ENCODE measurements at regions not wholly inside any gene's neighbourhood (a gene's known extent, or its start where the extent isn't known, plus 50 kb on each side); places are given as distances from the start of the nearest gene placed in this dataset.
"Not testable (repeated sequence)": the region's sequence is repeated elsewhere in the genome, so short reads cannot be mapped to it uniquely, and the experiment has no call there.

GRCh38 chr9:65418966-65419365 is 134.0 kb upstream of the FOXD4L5 start:
- DNase-seq (ENCODE audit: low read depth) = not testable (repeated sequence)

GRCh38 chr9:65416948-65417347 is 131.9 kb upstream of the FOXD4L5 start:
- not testable (repeated sequence) for DNase-seq (ENCODE audit: low read depth)

- not testable (repeated sequence) for DNase-seq (ENCODE audit: low read depth)
These were observed 129.2 kb upstream of the FOXD4L5 start for GRCh38 chr9:65414249-65414648.

- DNase-seq (ENCODE audit: low read depth) = not testable (repeated sequence)
These were observed 128.4 kb upstream of the FOXD4L5 start for GRCh38 chr9:65413371-65413770.

- DNase-seq (ENCODE audit: low read depth) = no peak
These were observed 126.9 kb upstream of the FOXD4L5 start for GRCh38 chr9:65411901-65412300.

GRCh38 chr9:65411336-65411735 is 126.3 kb upstream of the FOXD4L5 start:
- DNase-seq (ENCODE audit: low read depth) = no peak

- DNase-seq (ENCODE audit: low read depth) = no peak
These were observed 125.9 kb upstream of the FOXD4L5 start for GRCh38 chr9:65410926-65411325.

- DNase-seq (ENCODE audit: low read depth) = no peak
These were observed 124.5 kb upstream of the FOXD4L5 start for GRCh38 chr9:65409471-65409980.

- not testable (repeated sequence) for DNase-seq (ENCODE audit: low read depth)
These were observed 123.8 kb upstream of the FOXD4L5 start for GRCh38 chr9:65408806-65409205.

- not testable (repeated sequence) for DNase-seq (ENCODE audit: low read depth)
These were observed 121.6 kb upstream of the FOXD4L5 start for GRCh38 chr9:65406625-65407024.

- not testable (repeated sequence) for DNase-seq (ENCODE audit: low read depth)
These were observed 120.8 kb upstream of the FOXD4L5 start for GRCh38 chr9:65405766-65406165.

- no peak for DNase-seq (ENCODE audit: low read depth)
These were observed 120.2 kb upstream of the FOXD4L5 start for GRCh38 chr9:65405253-65405652.

GRCh38 chr9:65404232-65405006 is 119.4 kb upstream of the FOXD4L5 start:
- no peak for DNase-seq (ENCODE audit: low read depth)

GRCh38 chr9:65403721-65404120 is 118.7 kb upstream of the FOXD4L5 start:
- no peak for DNase-seq (ENCODE audit: low read depth)

- DNase-seq (ENCODE audit: low read depth) = not testable (repeated sequence)
These were observed 118.1 kb upstream of the FOXD4L5 start for GRCh38 chr9:65403072-65403471.

- DNase-seq (ENCODE audit: low read depth) = not testable (repeated sequence)
These were observed 117.3 kb upstream of the FOXD4L5 start for GRCh38 chr9:65402206-65402870.

- not testable (repeated sequence) for DNase-seq (ENCODE audit: low read depth)
These were observed 116.5 kb upstream of the FOXD4L5 start for GRCh38 chr9:65401456-65402045.

- DNase-seq (ENCODE audit: low read depth) = no peak
These were observed 115.9 kb upstream of the FOXD4L5 start for GRCh38 chr9:65400886-65401285.

GRCh38 chr9:65397763-65398719 is 113.0 kb upstream of the FOXD4L5 start:
- DNase-seq (ENCODE audit: low read depth) = not testable (repeated sequence)

GRCh38 chr9:65397226-65397625 is 112.2 kb upstream of the FOXD4L5 start:
- DNase-seq (ENCODE audit: low read depth) = not testable (repeated sequence)

- not testable (repeated sequence) for DNase-seq (ENCODE audit: low read depth)
These were observed 111.6 kb upstream of the FOXD4L5 start for GRCh38 chr9:65396601-65397000.

- DNase-seq (ENCODE audit: low read depth) = not testable (repeated sequence)
These were observed 110.8 kb upstream of the FOXD4L5 start for GRCh38 chr9:65395789-65396188.
